ENCODE measurements at regions not wholly inside any gene's neighbourhood (a gene's known extent, or its start where the extent isn't known, plus 50 kb on each side); places are given as distances from the start of the nearest gene placed in this dataset. TPM values are rescaled to one million over a fixed set of nuclear protein-coding genes. Genes with fewer than 3 reads are reported as not detected.

GRCh38 chr10:20956843-20957242, 59.7 kb upstream of the NEBL start:
- H3K27me3 ChIP-seq (ENCODE audit: low read length) = 0 out of 2 replicates have a peak, but pooled peaks cover 2% of the 10 kb centered on the region

GRCh38 chr10:20955355-20955893, 58.3 kb upstream of the NEBL start:
- no peak overlapping the region for H3K4me3 ChIP-seq (ENCODE audit: low read length)

More at GRCh38 chr10:20956843-20957242, 59.7 kb upstream of the NEBL start:
- no peak overlapping the region for H3K4me2 ChIP-seq (ENCODE audit: low read depth, low read length, poor library complexity, severe bottlenecking)
- no peak overlapping the region for H3K9ac ChIP-seq (ENCODE audit: low read length)
- H3K27ac ChIP-seq (ENCODE audit: low read length) = no peak overlapping the region
- no peaks in the 10 kb centered on the region for H3K9me3 ChIP-seq (ENCODE audit: low read length)
- no peak overlapping the region for H2AFZ ChIP-seq (ENCODE audit: low read length)
- H3K4me3 ChIP-seq (ENCODE audit: low read length) = no peak overlapping the region
- H3K9me2 ChIP-seq (replicated peaks; ENCODE audit: insufficient read depth, low read length) = no peaks in the 10 kb centered on the region
- H3K36me3 ChIP-seq (ENCODE audit: insufficient read depth, low read length) = no peaks in the 10 kb centered on the region
- DNase-seq = no peak
- no peaks in the 10 kb centered on the region for H4K20me1 ChIP-seq (ENCODE audit: insufficient read depth, low read depth, low read length)
- no peaks in the 10 kb centered on the region for H3K79me2 ChIP-seq (ENCODE audit: low read length)
- H3K4me1 ChIP-seq (ENCODE audit: low read length) = no peaks in the 10 kb centered on the region

GRCh38 chr10:20954519-20954918, 57.4 kb upstream of the NEBL start:
- H2AFZ ChIP-seq (ENCODE audit: low read length) = no peak overlapping the region
- H3K9me3 ChIP-seq (ENCODE audit: low read length) = no peaks in the 10 kb centered on the region
- no peak overlapping the region for H3K4me2 ChIP-seq (ENCODE audit: low read depth, low read length, poor library complexity, severe bottlenecking)
- H3K9me2 ChIP-seq (replicated peaks; ENCODE audit: insufficient read depth, low read length) = no peaks in the 10 kb centered on the region
- H3K4me3 ChIP-seq (ENCODE audit: low read length) = no peak overlapping the region
- no peak overlapping the region for H3K27ac ChIP-seq (ENCODE audit: low read length)
- no peaks in the 10 kb centered on the region for H3K36me3 ChIP-seq (ENCODE audit: insufficient read depth, low read length)
- 0 out of 2 replicates have a peak, but pooled peaks cover 2% of the 10 kb centered on the region for H3K27me3 ChIP-seq (ENCODE audit: low read length)
- no peaks in the 10 kb centered on the region for H4K20me1 ChIP-seq (ENCODE audit: insufficient read depth, low read depth, low read length)
- H3K79me2 ChIP-seq (ENCODE audit: low read length) = no peaks in the 10 kb centered on the region
- DNase-seq = no peak
- no peak overlapping the region for H3K9ac ChIP-seq (ENCODE audit: low read length)
- H3K4me1 ChIP-seq (ENCODE audit: low read length) = no peaks in the 10 kb centered on the region

More at GRCh38 chr10:20955355-20955893, 58.3 kb upstream of the NEBL start:
- no peak overlapping the region for H2AFZ ChIP-seq (ENCODE audit: low read length)
- no peaks in the 10 kb centered on the region for H3K4me1 ChIP-seq (ENCODE audit: low read length)
- H4K20me1 ChIP-seq (ENCODE audit: insufficient read depth, low read depth, low read length) = no peaks in the 10 kb centered on the region
- no peak overlapping the region for H3K9ac ChIP-seq (ENCODE audit: low read length)
- no peak overlapping the region for H3K27ac ChIP-seq (ENCODE audit: low read length)
- no peak overlapping the region for H3K4me2 ChIP-seq (ENCODE audit: low read depth, low read length, poor library complexity, severe bottlenecking)
- no peaks in the 10 kb centered on the region for H3K36me3 ChIP-seq (ENCODE audit: insufficient read depth, low read length)
- no peaks in the 10 kb centered on the region for H3K79me2 ChIP-seq (ENCODE audit: low read length)
- H3K9me2 ChIP-seq (replicated peaks; ENCODE audit: insufficient read depth, low read length) = no peaks in the 10 kb centered on the region
- H3K27me3 ChIP-seq (ENCODE audit: low read length) = 0 out of 2 replicates have a peak, but pooled peaks cover 2% of the 10 kb centered on the region
- DNase-seq = no peak
- H3K9me3 ChIP-seq (ENCODE audit: low read length) = no peaks in the 10 kb centered on the region

DNA sequence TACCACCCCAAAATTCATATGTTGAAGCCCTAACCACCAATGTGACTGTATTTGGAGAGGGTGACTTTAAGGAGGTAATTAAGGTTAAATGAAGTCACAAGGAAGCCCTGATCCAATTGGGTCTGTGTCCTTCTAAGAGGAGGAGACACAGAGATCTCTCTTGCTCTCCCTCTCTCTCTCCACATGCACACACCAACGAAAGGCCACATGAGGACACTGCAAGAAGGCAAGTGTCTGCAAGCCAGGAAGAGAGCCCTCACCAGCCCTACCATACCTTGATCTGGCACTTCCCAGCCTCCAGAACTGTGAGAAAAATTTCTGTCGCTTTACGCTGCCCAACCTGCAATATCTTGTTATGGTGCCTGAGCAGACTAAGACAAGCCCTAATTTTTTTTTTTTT, 56.0 kb upstream of the NEBL start:
- Histone ChIP-seq H3K9me2 (replicated peaks; ENCODE audit: insufficient read depth, low read length) (no peaks in the 10 kb centered on the region), H3K27ac (ENCODE audit: low read length) (no peak overlapping the region), H3K9ac (ENCODE audit: low read length) (no peak overlapping the region), H3K4me2 (ENCODE audit: low read depth, low read length, poor library complexity, severe bottlenecking) (no peak overlapping the region), H3K27me3 (ENCODE audit: low read length) (no peaks in the 10 kb centered on the region), H3K79me2 (ENCODE audit: low read length) (no peaks in the 10 kb centered on the region), H3K9me3 (ENCODE audit: low read length) (no peaks in the 10 kb centered on the region), H3K36me3 (ENCODE audit: insufficient read depth, low read length) (no peaks in the 10 kb centered on the region), H4K20me1 (ENCODE audit: insufficient read depth, low read depth, low read length) (no peaks in the 10 kb centered on the region), H3K4me3 (ENCODE audit: low read length) (no peak overlapping the region), H3K4me1 (ENCODE audit: low read length) (peaks cover 9% of the 10 kb centered on the region), H2AFZ (ENCODE audit: low read length) (no peak overlapping the region)
- DNase-seq = no peak

DNA sequence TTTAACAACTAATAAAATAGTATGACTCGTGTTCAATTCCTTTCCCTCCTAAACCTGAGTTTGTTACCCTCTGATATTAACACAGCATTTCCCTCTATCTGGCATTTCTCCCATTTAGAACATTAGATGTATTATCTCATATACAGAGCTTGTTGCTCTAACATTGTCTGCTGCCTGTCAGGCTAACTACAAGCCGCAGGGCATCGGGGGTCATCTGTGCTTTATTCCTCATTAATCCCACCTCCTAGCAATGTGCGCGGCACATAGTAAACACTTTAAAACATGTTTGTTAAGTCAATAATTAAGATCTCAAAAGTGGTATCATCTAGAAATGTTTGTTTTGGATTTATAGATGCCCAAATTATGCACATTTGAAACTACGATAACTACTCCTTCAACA, 52.9 kb upstream of the NEBL start:
- Histone ChIP-seq H3K27ac (ENCODE audit: low read length) (no peak overlapping the region), H3K36me3 (ENCODE audit: insufficient read depth, low read length) (no peaks in the 10 kb centered on the region), H3K4me1 (ENCODE audit: low read length) (peaks cover 9% of the 10 kb centered on the region), H2AFZ (ENCODE audit: low read length) (no peak overlapping the region), H3K27me3 (ENCODE audit: low read length) (no peaks in the 10 kb centered on the region), H3K4me3 (ENCODE audit: low read length) (no peak overlapping the region), H3K9ac (ENCODE audit: low read length) (no peak overlapping the region), H3K9me2 (replicated peaks; ENCODE audit: insufficient read depth, low read length) (no peaks in the 10 kb centered on the region), H3K4me2 (ENCODE audit: low read depth, low read length, poor library complexity, severe bottlenecking) (no peak overlapping the region), H3K9me3 (ENCODE audit: low read length) (no peaks in the 10 kb centered on the region), H3K79me2 (ENCODE audit: low read length) (no peaks in the 10 kb centered on the region), H4K20me1 (ENCODE audit: insufficient read depth, low read depth, low read length) (no peaks in the 10 kb centered on the region)
- no peak for DNase-seq

- Histone ChIP-seq H3K27ac (ENCODE audit: low read length) (no peak overlapping the region), H3K4me1 (ENCODE audit: low read length) (peaks cover 9% of the 10 kb centered on the region), H4K20me1 (ENCODE audit: insufficient read depth, low read depth, low read length) (no peaks in the 10 kb centered on the region), H3K4me2 (ENCODE audit: low read depth, low read length, poor library complexity, severe bottlenecking) (peak overlapping the region; percentile 30), H3K79me2 (ENCODE audit: low read length) (no peaks in the 10 kb centered on the region), H3K4me3 (ENCODE audit: low read length) (no peak overlapping the region), H3K36me3 (ENCODE audit: insufficient read depth, low read length) (no peaks in the 10 kb centered on the region), H3K9me3 (ENCODE audit: low read length) (no peaks in the 10 kb centered on the region), H3K9ac (ENCODE audit: low read length) (no peak overlapping the region), H3K27me3 (ENCODE audit: low read length) (no peaks in the 10 kb centered on the region), H2AFZ (ENCODE audit: low read length) (peak overlapping the region; percentile 14; the same call in 1 of the 2 replicates), H3K9me2 (replicated peaks; ENCODE audit: insufficient read depth, low read length) (no peaks in the 10 kb centered on the region)
- DNase-seq = no peak
These were observed 51.7 kb upstream of the NEBL start for GRCh38 chr10:20948686-20949327.

Small RNA genes lying in the stretch of these regions (small RNA-seq; reads per million reads assigned to genes)
- not detected for gene AL158209.2
- gene RF00017 = not detected
- gene RNU6-15P = 0.59 reads per million, percentile 14 among the genes with 10 or more reads in this experiment

Data from Karpas-422 (cell line).